GM10266 (cell line): ENCODE measurements at regions not wholly inside any gene's neighbourhood (a gene's known extent, or its start where the extent isn't known, plus 50 kb on each side); places are given as distances from the start of the nearest gene placed in this dataset.

Experiments used
- DNase-seq: peaks from one replicate; pipeline ENCODE4 v3.0.0; 2012; ENCODE audit errors: extremely low spot score
- TF ChIP-seq, protein P1 (sequence below): IDR thresholded peaks from 2 replicates; pipeline ENCODE4 v1.5.1; 2012; ENCODE audit warnings: mild to moderate bottlenecking, low read depth; ENCODE audit not compliant: control insufficient read depth, insufficient read depth; ENCODE audit errors: missing control alignments

DNA sequence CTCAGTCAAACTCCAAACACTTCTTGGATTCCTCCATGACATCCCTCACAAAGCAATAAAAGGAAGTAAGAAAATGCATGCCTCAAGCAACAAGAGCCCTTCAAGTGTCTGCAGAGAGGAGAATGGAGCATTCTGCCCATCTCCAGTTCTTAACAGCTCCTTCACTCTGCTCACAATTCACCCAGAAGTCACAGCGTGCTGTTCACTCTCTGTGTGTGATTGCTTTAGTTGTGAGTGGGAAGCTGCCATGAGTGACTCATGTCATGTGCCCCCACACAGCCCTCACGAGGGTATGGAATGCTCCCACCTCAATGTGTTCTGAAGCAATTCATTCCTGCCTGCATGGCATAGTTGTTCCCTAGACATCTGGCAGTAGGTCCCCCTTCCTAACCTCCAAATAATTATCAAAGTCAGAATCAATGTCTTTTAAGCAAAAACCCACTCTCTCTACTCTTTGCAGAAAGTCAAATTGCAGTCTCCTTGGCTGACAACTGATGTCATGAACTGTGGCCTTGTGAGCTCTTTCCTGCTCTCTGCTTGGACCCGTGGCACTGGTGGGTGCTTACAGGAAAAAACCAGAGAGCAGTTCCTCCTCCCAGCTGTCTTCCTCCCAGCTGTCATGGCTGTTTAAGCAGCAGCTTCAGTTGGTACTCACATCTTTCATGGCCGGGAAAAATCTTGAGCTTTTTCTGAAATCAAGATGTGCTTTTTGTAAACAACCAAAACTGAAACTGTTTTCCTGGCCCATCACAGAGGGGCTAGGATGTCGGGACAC, 112.1 kb upstream of the SPON1 start:
- DNase-seq, result no peak

DNA sequence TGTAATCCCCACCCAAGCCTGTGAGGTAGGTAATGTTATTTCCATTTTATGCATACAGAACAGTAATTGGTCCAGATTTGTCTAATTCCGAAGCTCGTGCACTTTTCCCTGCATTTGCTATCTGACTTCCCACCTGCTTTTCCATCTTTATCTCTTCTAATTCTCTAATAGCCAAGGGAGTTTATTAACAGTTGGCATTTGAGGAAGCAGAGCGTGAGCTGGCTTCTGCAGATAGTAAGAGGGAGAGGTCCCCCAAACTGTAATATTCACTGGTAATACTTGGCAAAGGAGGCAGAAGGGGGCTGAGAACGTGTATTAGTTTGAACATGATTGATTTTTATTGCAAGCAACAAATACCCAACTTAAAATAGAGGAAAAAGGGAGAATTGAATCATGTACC, 110.8 kb upstream of the SPON1 start:
- no peak for DNase-seq
- TF ChIP-seq, protein P1, sequence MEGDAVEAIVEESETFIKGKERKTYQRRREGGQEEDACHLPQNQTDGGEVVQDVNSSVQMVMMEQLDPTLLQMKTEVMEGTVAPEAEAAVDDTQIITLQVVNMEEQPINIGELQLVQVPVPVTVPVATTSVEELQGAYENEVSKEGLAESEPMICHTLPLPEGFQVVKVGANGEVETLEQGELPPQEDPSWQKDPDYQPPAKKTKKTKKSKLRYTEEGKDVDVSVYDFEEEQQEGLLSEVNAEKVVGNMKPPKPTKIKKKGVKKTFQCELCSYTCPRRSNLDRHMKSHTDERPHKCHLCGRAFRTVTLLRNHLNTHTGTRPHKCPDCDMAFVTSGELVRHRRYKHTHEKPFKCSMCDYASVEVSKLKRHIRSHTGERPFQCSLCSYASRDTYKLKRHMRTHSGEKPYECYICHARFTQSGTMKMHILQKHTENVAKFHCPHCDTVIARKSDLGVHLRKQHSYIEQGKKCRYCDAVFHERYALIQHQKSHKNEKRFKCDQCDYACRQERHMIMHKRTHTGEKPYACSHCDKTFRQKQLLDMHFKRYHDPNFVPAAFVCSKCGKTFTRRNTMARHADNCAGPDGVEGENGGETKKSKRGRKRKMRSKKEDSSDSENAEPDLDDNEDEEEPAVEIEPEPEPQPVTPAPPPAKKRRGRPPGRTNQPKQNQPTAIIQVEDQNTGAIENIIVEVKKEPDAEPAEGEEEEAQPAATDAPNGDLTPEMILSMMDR, result no peak

More for the DNA sequence above, 112.1 kb upstream of the SPON1 start:
- TF ChIP-seq, protein P1, result no peak

DNA sequence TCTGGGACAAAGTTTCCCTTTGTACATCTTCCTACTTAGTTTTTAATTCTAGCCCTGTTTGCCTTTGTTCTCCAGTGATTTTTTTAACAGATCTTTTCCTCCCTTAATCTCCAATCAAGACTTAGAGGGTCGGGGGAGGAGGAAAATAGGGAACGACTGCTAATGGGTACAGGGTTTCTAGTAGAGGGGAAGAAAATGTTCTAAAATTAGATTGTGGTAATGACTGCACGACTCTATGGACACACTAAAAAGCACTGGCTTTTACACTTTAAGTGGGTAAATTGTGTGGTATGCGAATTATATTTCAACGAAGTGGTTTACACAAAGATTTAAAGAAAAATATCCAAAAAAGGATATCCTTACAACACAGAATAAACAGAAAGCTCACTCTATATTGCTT, 110.0 kb upstream of the SPON1 start:
- TF ChIP-seq, protein P1, result no peak
- DNase-seq, result no peak

DNA sequence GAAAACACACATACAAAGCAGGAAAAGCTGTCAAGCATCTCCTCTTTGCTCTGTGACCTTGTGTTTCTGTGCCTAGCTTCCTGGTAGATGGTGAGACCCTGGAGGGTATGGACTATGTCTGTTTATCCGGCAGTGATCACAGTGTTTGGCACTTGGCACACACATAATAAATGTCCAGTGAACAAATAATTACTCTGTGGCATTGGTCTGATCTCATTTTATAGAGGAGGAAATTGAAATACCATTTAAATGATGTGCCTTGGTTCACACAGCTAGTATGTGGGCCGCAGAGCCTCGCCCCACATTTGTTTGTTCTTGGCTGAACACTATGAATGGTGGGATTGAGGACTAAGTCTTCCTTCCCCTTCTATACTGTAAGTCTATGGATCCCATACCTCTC, 104.7 kb upstream of the SPON1 start:
- TF ChIP-seq, protein P1, result no peak
- DNase-seq, result no peak

DNA sequence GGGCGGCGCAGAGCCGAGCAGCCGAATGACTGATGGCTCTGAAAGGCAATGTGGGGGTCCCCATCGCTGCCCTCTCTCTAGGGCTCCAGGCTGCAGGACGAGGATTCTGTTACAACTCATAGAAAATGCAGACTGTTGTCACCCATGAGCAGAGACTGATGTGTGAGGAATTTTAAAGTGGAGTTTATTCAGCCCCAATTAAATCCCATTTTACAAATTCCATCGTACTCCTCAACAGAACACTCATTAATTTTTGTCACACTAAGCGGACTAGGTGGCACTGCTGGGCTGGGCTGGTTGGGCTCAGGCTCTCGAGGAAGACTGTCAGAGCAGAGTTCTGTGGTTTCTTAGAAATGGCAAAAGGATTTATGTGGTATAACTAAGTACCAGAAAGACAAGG, 102.6 kb upstream of the SPON1 start:
- DNase-seq, result no peak
- TF ChIP-seq, protein P1, result no peak

DNA sequence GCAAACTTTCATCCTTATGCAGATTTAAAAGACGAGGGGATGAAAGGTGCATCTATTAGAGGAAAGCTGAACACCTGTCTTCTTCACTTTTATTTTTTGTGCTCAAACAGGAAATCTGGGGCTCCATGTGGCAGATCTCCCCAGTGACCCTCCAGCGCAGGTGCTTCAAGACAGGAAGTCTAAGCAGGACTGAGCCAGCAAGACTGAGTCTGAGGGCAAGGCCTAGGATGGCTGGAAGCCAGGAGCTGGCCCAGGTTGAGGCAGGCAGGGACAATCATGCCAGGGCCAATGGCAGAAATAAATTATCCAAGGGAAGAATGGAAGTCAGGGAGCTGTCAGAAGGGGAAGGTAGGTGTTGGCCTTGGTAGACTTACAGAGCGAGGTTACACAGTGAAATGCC, 101.1 kb upstream of the SPON1 start:
- TF ChIP-seq, protein P1, result no peak
- no peak for DNase-seq

DNA sequence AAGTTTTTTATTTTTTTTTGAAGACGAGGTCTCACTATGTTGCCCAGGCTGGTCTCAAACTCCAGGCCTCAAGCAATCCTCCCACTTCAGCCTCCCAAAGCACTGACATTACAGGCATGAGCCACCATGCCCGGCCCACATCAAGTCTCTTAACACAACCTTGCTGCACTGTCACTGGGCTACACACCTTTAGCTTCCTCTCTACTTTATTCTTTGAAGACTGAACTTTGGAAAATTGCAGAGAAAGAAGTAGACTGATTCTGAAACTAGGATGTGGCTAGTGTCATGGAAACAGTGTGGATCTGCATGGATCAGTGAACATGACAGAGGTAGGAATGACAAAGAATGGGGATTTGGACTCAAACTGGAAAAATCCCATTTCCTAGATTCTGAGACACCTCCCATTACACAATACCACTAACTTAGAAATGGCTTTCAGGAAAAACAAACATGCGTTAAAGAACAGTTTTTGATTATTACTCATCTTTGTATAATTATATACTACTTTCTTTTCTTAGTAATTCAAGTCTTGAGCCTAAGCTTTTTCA, 99.6 kb upstream of the SPON1 start:
- TF ChIP-seq, protein P1, result no peak
- no peak for DNase-seq
